Choroid plexus epithelial cell (primary cell): ENCODE measurements at regions not wholly inside any gene's neighbourhood (a gene's known extent, or its start where the extent isn't known, plus 50 kb on each side); places are given as distances from the start of the nearest gene placed in this dataset.

Experiments used
- DNase-seq: peaks from one replicate; pipeline ENCODE4 v3.0.0-alpha.2; 2010; ENCODE audit warnings: low read depth
- H3K4me3 ChIP-seq: 2 replicates; pipeline ENCODE4 v1.5.1; 2011; ENCODE audit warnings: low read depth, mild to moderate bottlenecking, control low read depth, low read length, moderate library complexity
- CTCF ChIP-seq: conservative IDR thresholded peaks from 2 replicates; pipeline ENCODE4 v1.5.1; 2011; ENCODE audit warnings: low read depth, mild to moderate bottlenecking, control low read depth, inconsistent platforms, low read length, moderate library complexity

GRCh38 chr1:228833911-228834688, 98.8 kb downstream of the RHOU start:
- DNase-seq, result peak; percentile 30
- no peak for TF ChIP-seq CTCF
- H3K4me3 ChIP-seq, result peak overlapping the region; percentile 2

- no peak for TF ChIP-seq CTCF
- no peak for DNase-seq
- no peak overlapping the region for H3K4me3 ChIP-seq
Observed at GRCh38 chr1:228835456-228835855, 100.2 kb downstream of the RHOU start.

DNA sequence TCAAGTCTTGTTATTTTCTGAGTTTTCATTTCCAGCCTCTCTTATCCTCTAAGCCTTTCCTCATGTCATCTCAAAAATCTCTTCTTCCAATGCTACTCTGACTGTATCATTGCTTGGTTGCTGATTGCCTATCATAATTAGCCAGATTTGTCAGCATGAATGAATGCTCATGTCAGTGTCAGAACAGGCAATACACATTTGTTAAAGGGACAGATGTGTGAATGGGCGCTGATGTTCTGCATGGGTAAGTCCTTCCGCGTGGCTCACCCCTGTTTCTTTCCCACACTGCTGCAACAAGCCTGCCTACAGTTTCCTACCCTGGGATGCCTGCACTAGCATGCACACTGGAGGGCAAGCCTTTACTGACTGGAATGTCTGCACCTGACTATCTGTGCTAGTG, 100.6 kb downstream of the RHOU start:
- no peak overlapping the region for H3K4me3 ChIP-seq
- no peak for DNase-seq
- no peak for TF ChIP-seq CTCF

GRCh38 chr1:228836427-228836826, 101.1 kb downstream of the RHOU start:
- DNase-seq, result no peak
- TF ChIP-seq CTCF, result no peak
- H3K4me3 ChIP-seq, result no peak overlapping the region

DNA sequence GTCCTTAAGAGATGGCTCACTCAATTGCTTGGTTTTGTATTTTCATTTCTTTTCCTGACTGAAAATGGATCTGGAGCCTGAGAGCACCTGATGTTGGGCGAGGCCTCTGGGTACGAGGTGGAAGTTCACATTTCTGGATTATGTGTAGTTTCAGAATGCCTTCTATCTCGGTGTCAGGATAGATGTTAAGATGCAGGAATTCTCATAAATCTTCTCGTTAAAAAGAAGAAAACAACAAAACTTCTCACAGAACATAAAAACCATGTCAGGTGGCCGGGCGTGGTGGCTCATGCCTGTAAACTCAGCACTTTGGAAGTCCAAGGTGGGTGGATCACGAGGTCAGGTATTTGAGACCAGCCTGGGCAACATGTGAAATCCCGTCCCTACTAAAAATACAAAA, 101.8 kb downstream of the RHOU start:
- no peak for DNase-seq
- TF ChIP-seq CTCF, result no peak
- H3K4me3 ChIP-seq, result no peak overlapping the region

DNA sequence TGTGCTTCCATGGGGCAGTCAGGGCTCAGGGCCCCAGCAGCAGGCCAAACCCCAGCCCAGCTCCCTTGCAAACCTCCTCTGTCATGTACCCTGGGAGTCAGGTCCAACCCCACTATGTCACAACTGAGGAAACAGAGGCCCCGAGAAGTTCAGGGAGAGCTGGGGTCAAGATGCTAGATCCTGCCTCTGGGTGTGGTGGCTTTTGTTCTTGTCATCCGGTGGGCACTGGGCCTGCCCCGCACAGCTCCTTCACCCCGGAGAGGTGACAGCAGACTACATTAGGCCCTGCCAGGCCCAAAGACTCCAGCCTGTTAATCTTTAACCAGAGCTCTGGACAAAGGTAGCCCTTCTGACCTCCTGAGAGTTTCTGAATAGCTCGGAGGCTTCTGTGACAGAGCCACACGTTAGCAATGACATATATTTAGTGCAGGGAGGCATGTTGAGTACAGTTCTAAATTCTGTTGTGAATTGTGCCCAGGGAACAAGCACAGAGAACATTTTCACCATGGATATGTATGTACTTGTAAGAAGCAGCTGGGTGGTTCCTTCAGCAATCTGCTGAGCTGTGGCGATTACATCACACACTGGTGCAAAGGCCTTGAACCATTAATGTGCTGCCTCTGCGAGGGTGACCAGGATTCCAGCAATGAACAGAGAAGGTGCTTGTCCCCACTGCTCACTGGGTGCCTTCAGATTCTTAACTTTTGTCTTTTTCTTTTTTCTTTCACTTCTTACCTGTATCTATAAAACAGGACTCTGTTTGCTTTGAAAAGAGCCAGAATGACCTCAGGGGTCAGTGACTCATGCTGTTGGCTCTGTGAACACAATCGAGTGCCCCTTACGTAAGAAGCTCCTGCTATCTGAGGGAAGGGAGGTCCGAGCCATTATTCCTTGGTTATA, 102.8 kb downstream of the RHOU start:
- H3K4me3 ChIP-seq, result no peak overlapping the region
- DNase-seq, result peak; percentile 97
- no peak for TF ChIP-seq CTCF
